ENCODE measurements at regions not wholly inside any gene's neighbourhood (a gene's known extent, or its start where the extent isn't known, plus 50 kb on each side); places are given as distances from the start of the nearest gene placed in this dataset.

DNA sequence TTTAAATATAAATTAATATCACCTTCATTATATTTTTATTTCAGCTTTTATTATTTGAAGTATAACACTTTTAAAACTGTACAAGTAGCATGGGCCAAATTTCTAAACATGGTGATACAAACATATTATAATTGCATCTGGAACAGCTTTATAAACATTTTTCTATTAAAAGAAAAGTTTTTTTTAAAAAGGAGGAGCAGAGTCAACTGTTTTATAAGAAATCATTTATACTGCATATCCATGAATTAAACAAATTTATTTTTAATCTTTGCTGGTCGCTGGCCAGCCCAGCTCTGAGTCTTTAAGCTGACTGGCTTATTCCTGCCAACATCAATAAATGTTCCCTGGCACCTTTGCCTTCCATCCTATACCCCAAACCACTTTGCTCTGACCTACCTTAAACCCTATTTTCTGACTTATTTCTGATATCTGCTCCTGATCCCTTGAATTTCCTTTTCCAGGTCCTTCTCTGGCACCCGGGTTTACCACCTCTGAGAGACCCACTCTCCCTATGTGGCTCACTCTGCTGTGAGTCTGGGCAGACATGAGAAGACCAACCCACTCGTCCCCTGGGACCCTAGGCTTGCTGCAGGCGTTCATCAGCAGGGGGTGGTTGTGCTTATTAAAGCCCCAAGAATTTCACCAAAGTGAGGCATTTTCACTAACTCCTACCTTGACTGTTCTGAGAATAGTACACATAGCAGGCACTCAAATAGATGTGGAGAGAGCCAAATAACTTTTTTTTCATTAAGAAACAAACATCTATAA lies 220.3 kb downstream of the KLF12 start:
- no peak for DNase-seq
- intact Hi-C loops (cut with DNase I), result no loop called here

DNA sequence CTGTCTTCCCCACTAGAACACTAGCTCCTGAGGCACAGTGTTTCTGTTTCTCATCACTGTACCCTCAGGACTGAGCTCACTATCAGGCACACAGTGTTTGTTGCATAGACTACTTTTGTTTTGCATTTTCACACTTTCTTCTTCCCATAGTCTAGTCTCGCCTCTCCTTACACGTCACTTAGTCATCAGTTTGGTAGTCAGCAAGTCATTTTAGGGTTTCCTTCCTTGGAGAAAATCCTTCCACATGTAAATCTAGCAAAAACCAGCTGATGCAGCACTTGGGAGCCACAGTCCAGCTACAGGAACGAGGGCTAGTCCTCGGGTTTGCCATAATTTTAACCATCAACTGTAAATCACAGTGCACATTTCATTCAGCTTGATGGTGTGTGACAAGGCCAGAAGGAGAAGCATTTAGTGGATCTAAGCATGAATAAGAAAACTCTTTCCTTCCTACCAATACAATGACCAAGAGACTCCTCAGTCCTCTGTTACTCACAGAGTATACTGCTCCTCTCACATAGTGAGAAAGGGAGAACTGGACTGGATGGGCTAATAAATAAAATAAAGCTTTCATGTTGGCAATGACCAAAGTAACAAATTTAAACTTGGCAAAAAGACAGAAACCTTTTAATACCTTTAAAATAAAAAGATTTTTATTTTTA lies 221.0 kb downstream of the KLF12 start:
- intact Hi-C loops (cut with DNase I), result no loop called here
- DNase-seq (no peak), ATAC-seq (peak in 1 of 2 donors; percentile 68)

More for the DNA sequence above, 220.3 kb downstream of the KLF12 start:
- peak in 1 of 2 donors; percentile 35 for ATAC-seq

DNA sequence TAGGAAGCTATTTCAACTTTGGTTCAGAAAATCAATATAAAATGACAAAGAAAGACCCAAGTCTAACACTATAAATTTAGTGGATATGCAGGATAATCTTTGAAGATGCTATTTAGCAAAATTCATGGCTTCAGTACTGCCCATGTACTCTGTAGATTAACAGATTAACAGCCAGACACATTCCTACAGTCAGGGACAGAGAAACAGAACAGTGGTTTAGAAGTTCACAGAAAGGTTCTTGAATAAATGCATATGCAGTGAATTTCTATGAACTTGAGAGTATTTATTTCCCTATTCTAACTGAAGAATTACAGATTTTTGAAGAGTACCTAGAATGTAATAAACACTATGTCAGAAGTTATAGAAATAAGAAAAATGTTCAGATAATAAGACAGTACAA lies 222.8 kb downstream of the KLF12 start:
- ATAC-seq (no peak), DNase-seq (no peak)
- intact Hi-C loops (cut with DNase I), result no loop called here

DNA sequence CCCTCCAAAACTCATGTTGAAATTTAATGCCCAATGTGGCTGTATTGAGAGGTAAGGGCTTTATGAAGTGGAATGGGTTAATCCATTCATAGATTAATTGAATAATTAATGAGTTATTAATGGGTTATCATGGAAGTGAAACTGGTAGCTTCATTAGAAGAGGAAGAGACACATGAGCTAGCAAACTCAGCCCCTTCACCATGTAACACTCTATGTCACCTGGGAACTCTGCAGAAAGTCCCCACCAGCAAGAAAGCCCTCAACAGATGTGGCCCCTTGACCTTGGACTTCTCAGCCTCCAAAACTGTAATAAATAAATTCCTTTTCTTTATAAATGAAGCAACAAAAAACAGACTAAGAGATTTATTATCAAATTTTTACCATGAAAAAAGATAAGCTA lies 223.5 kb downstream of the KLF12 start:
- DNase-seq (no peak), ATAC-seq (no peak)
- intact Hi-C loops (cut with DNase I), result no loop called here

DNA sequence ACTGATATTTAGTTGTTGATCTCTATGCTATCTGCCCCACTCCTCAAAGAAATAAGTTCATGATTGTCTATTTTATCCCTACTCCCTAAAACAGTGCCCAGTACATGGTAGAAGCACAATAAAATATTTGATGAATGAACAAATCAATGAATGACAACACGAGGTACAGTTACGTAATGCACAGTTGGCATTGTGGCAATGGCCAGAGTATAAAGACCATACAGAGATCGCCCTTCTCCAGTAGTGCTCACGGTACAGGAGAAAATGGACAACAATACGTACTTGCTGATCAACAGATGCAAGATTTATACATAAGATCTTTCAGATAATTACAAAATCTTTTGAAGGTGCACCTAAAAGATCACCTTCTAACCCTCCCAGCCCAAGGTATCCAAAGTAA lies 225.4 kb downstream of the KLF12 start:
- no peak for DNase-seq
- no peak for ATAC-seq
- intact Hi-C loops (cut with DNase I), result no loop called here

DNA sequence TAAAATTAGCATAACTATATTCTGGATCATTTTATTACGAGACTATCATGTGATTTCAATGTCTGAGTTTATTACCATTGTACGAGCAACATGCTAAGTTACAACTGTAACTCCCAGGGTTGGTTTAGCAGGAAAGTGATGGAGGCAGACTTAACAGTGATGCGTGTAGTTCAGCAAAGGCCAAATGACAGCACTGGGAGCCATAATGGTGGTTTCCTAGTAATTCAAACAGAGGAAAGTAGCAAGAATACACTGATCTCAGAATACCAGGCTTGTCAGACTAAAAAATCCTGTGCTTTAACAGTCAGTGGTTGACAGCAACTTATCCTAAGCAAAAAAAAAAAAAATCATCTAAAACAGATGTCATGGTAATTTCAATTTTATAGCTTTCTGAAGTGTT lies 229.6 kb downstream of the KLF12 start:
- intact Hi-C loops (cut with DNase I), result no loop called here
- no peak for DNase-seq
- no peak for ATAC-seq

DNA sequence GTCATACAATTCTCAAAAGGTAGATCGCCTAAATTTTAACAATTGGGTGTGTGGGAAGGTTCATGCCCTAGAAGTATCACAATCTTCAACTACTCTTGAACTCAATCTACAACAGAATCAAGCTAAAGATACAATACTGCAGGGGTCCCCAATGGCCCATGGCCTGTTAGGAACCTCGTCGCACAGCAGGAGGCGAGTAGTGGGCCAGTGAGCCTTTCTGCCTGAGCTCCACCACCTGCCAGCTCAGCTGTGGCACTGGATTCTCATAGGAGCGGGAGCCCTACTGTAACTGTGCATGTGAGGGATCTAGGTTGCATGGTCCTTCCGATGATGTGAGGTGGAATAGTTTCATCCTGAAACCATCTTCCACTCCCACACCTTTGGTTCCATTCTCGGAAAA lies 230.6 kb downstream of the KLF12 start:
- ATAC-seq (no peak), DNase-seq (no peak)
- intact Hi-C loops (cut with DNase I), result no loop called here

DNA sequence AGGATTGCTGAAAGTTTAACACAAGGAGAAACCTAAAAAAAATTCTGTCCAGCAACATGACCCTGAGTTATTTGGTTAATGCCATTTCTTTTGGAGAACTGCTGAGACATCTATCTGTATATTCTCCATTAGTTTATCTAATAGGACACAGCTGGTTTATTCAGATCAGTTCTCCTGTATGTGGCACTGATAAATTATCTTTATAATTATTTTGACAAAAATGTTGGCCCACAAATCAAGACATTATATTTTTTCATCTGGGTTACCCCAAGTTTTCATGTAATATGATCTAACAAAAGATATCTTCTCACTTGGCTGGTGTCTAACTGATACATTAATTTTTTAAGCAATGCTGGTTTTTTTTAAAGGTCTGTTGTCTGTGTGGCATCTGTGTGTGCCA lies 231.4 kb downstream of the KLF12 start:
- intact Hi-C loops (cut with DNase I), result no loop called here
- ATAC-seq, result no peak
- no peak for DNase-seq

DNA sequence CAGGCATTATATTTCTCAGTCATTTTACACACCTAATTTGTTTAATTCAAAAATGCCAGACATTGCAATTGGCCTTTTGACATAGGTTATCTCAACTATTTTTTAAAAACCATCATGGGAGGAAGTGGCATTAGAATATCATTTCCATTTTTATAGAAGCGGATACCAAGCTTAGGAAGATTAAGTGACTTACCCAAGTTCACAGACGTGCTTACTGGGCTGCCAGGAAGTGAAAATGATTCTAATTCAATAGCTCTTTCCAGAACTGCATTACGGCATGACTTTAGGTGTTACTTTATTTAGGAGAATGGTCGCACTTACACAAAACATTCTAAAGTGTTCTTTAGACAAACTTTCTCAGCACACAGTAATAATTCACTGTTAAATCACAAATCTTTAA lies 231.9 kb downstream of the KLF12 start:
- intact Hi-C loops (cut with DNase I), result no loop called here
- no peak for DNase-seq
- no peak for ATAC-seq

DNA sequence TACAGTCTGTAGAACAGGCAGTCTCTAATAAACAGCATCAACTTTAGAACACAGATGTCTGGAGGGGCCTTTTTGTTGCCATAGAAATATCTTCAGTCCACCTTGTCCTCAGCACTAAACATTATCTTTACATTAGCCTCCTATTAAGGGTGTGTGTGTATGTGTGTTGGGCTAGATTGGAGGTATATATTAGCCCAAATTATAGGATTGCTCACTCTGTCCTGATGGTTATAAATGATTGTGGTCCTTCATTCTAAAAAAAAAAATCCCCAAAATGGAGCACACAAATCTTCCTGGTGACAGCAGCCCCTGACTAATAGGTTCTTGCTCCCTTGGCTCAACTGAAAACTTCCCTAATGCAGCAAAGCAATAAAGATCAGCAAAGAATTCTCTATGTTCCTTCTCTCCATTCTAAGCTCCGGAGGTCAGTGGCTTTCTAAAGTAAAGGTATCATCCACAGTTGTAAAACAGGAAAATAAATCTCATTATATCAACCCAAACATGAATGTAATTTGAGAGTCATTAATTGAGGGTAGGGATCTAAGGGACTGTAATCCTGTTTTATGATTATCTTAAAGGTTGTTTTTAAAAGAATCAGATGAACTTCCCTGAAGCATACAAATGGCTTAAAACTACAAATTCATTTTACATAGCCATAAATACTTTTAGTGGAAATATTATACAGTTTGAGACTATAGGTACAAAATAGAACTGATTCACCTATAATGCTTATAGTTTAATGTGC lies 232.7 kb downstream of the KLF12 start:
- DNase-seq (no peak), ATAC-seq (no peak)
- intact Hi-C loops (cut with DNase I), result no loop called here

DNA sequence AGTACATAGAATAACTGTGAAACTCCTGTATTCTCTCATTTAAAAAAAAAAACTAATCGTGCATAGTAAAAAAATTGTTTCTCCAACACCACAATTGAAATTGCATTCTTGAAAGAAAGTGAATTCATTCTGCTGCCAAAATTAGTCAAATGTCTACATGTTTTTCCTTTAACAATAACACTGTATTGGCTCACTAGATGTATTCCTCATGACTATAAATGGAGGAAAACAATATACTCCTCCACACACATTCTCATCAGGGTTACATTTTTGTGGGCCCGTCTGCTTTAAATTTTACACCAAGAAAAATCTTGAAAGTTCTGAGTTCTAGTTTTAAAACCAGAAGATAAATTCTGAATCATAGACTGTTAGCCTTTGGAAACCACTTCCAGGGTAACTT lies 233.6 kb downstream of the KLF12 start:
- no peak for ATAC-seq
- intact Hi-C loops (cut with DNase I), result no loop called here

DNA sequence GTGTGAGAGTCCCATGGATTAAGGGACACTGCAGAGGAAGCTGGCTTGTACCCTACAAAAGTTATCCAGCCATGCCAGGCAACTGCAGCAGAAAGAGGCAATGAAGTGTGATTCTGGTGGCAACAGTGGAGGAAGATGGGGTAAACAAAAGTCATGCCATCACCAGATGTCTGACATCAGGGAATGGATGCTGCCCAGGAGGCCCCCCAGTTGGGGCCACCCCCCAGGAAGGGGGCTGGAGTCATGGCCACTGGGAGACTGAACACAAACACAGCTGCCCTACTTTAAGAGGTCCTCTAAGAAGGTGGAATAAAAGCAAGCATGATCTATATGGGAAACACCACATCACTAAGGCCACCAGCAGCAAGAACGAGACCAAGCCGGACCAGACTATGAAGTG lies 235.3 kb downstream of the KLF12 start:
- intact Hi-C loops (cut with DNase I), result no loop called here
- ATAC-seq, result no peak
- DNase-seq, result no peak

More for the DNA sequence above, 233.6 kb downstream of the KLF12 start:
- no peak for DNase-seq

DNA sequence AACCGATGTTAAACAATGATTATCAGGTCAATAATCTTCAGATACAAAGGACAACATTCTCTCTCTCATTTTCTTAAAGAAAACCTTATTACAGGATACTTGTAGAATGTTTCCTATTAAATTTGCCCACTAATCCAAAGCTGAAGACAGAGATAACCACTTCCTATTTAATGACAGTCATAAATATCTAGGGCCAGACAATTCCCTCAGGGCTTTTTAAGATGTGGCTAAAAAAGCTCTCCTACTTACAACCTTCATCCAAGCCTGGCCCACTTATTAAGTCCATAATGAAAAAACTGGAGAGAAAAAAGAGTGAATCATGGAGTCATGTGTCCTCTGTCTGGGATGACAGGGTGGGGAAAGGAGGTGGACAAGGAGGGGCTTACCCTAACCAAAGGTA lies 235.9 kb downstream of the KLF12 start:
- intact Hi-C loops (cut with DNase I), result no loop called here
- ATAC-seq, result no peak
- DNase-seq, result no peak

DNA sequence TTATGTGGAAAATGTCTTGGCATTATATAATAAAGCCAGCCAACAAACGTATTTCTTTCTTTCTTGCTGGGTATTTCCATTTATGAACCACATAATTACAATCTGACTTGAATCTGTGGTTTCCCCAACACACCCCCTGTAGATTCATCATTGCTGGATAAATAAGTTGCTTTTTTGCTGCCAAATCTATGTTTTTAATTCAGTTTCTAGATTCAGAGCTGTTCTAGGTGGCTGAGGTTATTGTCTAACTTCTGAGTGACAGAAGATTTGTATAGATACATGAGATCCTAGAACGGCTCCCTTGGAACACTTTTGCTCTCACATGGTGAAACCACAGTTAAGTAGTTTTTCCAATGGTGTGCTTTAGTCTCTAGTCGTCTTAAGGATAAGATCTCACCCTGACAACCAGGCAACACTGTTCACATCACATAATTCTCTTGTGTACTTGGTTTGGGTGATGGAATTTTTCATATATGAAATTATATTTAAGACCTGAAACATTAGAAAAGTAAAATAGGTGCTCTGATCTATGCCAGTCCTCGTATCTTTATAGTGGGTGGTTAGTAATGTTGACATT lies 239.1 kb downstream of the KLF12 start:
- DNase-seq (no peak), ATAC-seq (no peak)
- intact Hi-C loops (cut with DNase I), result no loop called here

DNA sequence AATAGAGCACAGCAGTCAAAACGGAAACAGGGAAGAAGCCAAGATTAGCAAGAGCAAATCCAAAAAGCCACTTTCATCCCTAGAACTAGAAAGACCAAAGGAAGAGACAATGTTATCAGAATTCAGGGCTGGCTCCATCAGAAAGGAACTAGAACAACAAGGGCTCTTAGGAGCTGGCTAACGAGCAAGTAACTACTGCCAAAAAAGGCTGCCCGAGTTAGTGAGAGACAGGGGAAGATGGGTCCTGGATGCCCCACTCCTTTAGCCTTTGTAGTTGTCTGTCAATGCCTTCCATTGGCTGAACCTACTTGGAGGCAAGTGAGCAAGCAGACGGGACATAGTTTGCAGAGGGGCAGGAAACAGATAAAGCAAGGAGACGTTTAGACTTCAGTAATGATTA lies 240.4 kb downstream of the KLF12 start:
- DNase-seq (no peak), ATAC-seq (no peak)
- intact Hi-C loops (cut with DNase I), result no loop called here

DNA sequence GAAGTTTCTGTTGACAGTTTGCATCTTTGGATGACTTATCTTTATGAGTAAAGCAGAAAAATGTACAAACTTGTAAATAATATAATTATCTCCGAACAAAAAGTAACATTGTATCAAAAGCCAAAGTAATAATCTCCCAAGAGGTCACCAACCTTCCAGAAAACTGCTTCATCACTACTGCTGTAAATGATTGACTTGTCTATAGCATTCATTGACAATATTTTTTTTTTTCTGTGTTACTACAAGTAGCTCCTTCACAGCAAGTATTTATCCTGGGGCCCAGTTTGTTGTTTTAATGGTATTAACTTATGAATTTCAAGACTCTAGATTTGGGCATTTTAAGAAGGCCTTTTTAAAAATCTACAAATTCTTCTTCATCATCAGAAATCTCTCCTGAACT lies 242.4 kb downstream of the KLF12 start:
- intact Hi-C loops (cut with DNase I), result no loop called here
- ATAC-seq (no peak), DNase-seq (no peak)

DNA sequence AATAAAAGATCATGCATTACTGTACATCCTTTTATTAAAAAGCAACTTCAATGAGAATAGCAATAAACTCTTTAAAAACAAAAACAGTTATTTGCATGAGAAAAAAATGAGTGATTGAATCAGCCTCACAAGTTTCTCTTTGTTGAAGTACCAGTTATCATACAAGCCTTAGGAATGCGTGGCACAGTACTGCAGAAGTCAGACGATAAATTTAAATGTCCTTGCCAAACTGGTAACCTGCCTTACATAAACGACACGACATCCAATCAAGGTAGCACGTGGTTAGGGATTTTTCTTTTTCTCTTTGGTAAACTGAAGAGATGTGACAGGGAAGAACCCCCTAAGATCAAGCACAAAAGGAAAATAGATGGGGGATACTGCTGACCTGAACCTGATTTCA lies 251.0 kb downstream of the KLF12 start:
- ATAC-seq, result no peak
- intact Hi-C loops (cut with DNase I), result no loop called here

DNA sequence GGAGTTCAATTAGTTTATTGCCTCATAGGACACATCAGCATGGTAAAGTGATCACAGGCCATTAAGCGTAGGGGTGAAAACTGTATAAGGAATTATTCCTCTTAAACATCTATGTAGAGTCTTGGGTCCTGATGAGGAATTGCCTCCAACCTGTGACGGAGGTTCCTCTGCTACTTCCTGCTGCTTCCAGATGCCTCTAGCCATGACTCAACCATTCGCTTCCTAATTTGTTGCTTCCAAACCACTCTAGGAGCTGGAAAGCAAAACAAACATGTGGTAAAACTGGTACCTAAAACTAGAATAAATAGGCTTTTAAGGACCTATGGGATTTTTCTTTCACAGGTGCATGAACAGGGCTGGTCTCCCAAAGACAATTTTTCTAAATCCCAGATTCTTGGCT lies 253.8 kb downstream of the KLF12 start:
- intact Hi-C loops (cut with DNase I), result no loop called here
- ATAC-seq (no peak), DNase-seq (no peak)

More for the DNA sequence above, 251.0 kb downstream of the KLF12 start:
- DNase-seq, result no peak

DNA sequence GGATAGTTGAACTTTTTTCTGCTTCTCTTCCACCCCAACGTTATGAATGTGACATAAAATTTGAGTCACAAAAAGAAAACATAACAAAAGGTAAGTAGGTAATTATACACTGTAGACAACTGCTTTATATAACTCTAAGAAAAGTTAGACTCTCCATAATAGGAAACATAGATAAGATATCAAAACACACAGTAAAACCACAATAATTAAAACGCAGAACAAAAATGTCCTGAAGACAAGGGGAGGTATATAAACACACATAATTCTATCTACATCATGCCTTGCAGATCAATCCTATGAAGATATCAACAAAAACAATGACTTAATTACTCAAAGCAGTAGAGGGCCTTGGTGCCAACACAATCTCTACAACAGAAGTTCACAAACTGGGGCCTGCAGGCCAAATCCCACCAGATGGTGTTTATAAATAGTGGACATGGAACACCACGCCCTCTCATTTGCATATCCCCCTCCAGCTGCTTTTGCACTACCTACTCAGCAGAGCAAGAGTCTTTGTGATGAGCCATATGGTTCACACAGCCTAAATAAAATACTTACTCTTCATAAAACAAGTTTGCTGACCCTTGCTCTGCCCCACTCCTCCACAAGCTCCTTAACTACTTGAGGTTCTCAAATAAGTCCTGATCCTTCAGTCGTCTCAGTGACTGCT lies 254.7 kb downstream of the KLF12 start:
- no peak for ATAC-seq
- intact Hi-C loops (cut with DNase I), result loop anchor here in 1 of 2 donors (10.0 kb wide), 1 partner anchor 175 kb away; no protein-coding TSS in a partner anchor

More for the DNA sequence above, 254.7 kb downstream of the KLF12 start:
- DNase-seq, result no peak
